H9 (cell line): ENCODE measurements at regions not wholly inside any gene's neighbourhood (a gene's known extent, or its start where the extent isn't known, plus 50 kb on each side); places are given as distances from the start of the nearest gene placed in this dataset.

Source experiments
- DNase-seq: peaks from one replicate; pipeline ENCODE4 v3.0.0-alpha.2; 2017
- H2AFZ ChIP-seq: one replicate; pipeline ENCODE4 v1.6.1; 2013; ENCODE audit warnings: mild to moderate bottlenecking, low read length, control low read depth, moderate library complexity
- H2AK5ac ChIP-seq: 2 replicates; pipeline ENCODE4 v1.6.1; 2013; ENCODE audit warnings: low read length, control low read depth, mixed read lengths; ENCODE audit not compliant: insufficient read length
- H2BK120ac ChIP-seq: one replicate; pipeline ENCODE4 v1.6.1; 2013; ENCODE audit warnings: low read depth, mild to moderate bottlenecking, low read length, control low read depth, inconsistent platforms; ENCODE audit not compliant: poor library complexity, severe bottlenecking
- H2BK12ac ChIP-seq: 2 replicates; pipeline ENCODE4 v1.6.1; 2013; ENCODE audit warnings: low read length, control low read depth, mixed read lengths, low read depth; ENCODE audit not compliant: insufficient read length
- H2BK15ac ChIP-seq: 2 replicates; pipeline ENCODE4 v1.6.1; 2013; ENCODE audit warnings: low read depth, low read length, control low read depth
- H2BK20ac ChIP-seq: one replicate; pipeline ENCODE4 v1.6.1; 2013; ENCODE audit warnings: low read depth, mild to moderate bottlenecking, low read length, control low read depth, inconsistent platforms; ENCODE audit not compliant: poor library complexity, severe bottlenecking
- H2BK5ac ChIP-seq: 2 replicates; pipeline ENCODE4 v1.6.1; 2013; ENCODE audit warnings: low read length, control low read depth, mixed read lengths; ENCODE audit not compliant: insufficient read length
- H3K14ac ChIP-seq: 2 replicates; pipeline ENCODE4 v1.6.1; 2013; ENCODE audit warnings: low read length, control low read depth; ENCODE audit not compliant: insufficient read depth
- H3K18ac ChIP-seq: 2 replicates; pipeline ENCODE4 v1.6.1; 2013; ENCODE audit warnings: low read depth, mild to moderate bottlenecking, mixed read lengths, low read length, control low read depth; ENCODE audit not compliant: insufficient read length
- H3K23ac ChIP-seq: 2 replicates; pipeline ENCODE4 v1.6.1; 2013; ENCODE audit warnings: low read length, control low read depth, mixed read lengths, low read depth; ENCODE audit not compliant: insufficient read length
- H3K23me2 ChIP-seq: 2 replicates; pipeline ENCODE4 v1.6.1; 2013; ENCODE audit warnings: low read depth, mild to moderate bottlenecking, mixed read lengths, low read length, control low read depth; ENCODE audit not compliant: insufficient read length, poor library complexity, severe bottlenecking
- H3K27ac ChIP-seq: 2 replicates; pipeline ENCODE4 v1.5.1; 2013; ENCODE audit warnings: low read length, control low read depth, mixed read lengths, low read depth; ENCODE audit not compliant: insufficient read length
- H3K27me3 ChIP-seq: 2 replicates; pipeline ENCODE4 v1.6.1; 2013; ENCODE audit warnings: low read length, control low read depth, inconsistent platforms; ENCODE audit not compliant: insufficient read depth
- H3K4ac ChIP-seq: 2 replicates; pipeline ENCODE4 v1.6.1; 2013; ENCODE audit warnings: low read depth, mild to moderate bottlenecking, control low read depth, inconsistent platforms, low read length, moderate library complexity
- H3K4me1 ChIP-seq: 2 replicates; pipeline ENCODE4 v1.6.1; 2013; ENCODE audit warnings: low read length, control low read depth, inconsistent platforms; ENCODE audit not compliant: insufficient read depth
- H3K4me2 ChIP-seq: 2 replicates; pipeline ENCODE4 v1.6.1; 2013; ENCODE audit warnings: low read length, control low read depth, mixed read lengths; ENCODE audit not compliant: insufficient read length, insufficient read depth
- H3K56ac ChIP-seq: 2 replicates; pipeline ENCODE4 v1.6.1; 2013; ENCODE audit warnings: low read depth, mild to moderate bottlenecking, mixed read lengths, low read length, control low read depth; ENCODE audit not compliant: insufficient read length
- H3K79me1 ChIP-seq: 2 replicates; pipeline ENCODE4 v1.6.1; 2013; ENCODE audit warnings: low read depth, mild to moderate bottlenecking, moderate library complexity, low read length, control low read depth, inconsistent platforms; ENCODE audit not compliant: insufficient read depth, poor library complexity, severe bottlenecking
- H3K79me2 ChIP-seq: 2 replicates; pipeline ENCODE4 v1.6.1; 2013; ENCODE audit warnings: low read length, control low read depth, inconsistent platforms; ENCODE audit not compliant: insufficient read depth
- H3K9ac ChIP-seq: 2 replicates; pipeline ENCODE4 v1.6.1; 2013; ENCODE audit warnings: low read length, control low read depth, mixed read lengths; ENCODE audit not compliant: insufficient read length; ENCODE audit errors: extremely low read depth
- H3K9me3 ChIP-seq: one replicate; pipeline ENCODE4 v1.6.1; 2013; ENCODE audit warnings: low read depth, low read length, inconsistent platforms; ENCODE audit not compliant: control insufficient read depth
- H3T11ph ChIP-seq: one replicate; pipeline ENCODE4 v1.6.1; 2013; ENCODE audit warnings: mild to moderate bottlenecking, low read length, control low read depth, inconsistent platforms
- H4K20me1 ChIP-seq: one replicate; pipeline ENCODE4 v1.6.1; 2013; ENCODE audit not compliant: control insufficient read depth, insufficient read length, insufficient read depth
- H4K5ac ChIP-seq: 2 replicates; pipeline ENCODE4 v1.6.1; 2013; ENCODE audit warnings: low read depth, mild to moderate bottlenecking, mixed read lengths, low read length, control low read depth; ENCODE audit not compliant: insufficient read length
- H4K8ac ChIP-seq: replicated peaks from 2 replicates; pipeline ENCODE4 v1.6.1; 2013; ENCODE audit warnings: low read length, control low read depth, mixed read lengths, low read depth; ENCODE audit not compliant: insufficient read length
- H4K91ac ChIP-seq: 2 replicates; pipeline ENCODE4 v1.6.1; 2013; ENCODE audit warnings: low read depth, mild to moderate bottlenecking, moderate library complexity, mixed read lengths, low read length, control low read depth; ENCODE audit not compliant: insufficient read length
- H3K27ac Mint-ChIP-seq, 3 experiments: 2 replicates in 2 of 3; 3 replicates in 1 of 3; pipeline ENCODE4 v1.8.0; 2020 to 2021; ENCODE audit warnings: mixed read lengths in 3 of 3, mild to moderate bottlenecking in 1 of 3, moderate library complexity in 1 of 3
- H3K27me3 Mint-ChIP-seq: 2 replicates; pipeline ENCODE4 v1.8.0; 2021; ENCODE audit warnings: low read depth, mild to moderate bottlenecking, moderate library complexity, mixed read lengths
- H3K36me3 Mint-ChIP-seq, 3 experiments: 2 replicates in 2 of 3; 3 replicates in 1 of 3; pipeline ENCODE4 v1.8.0; 2020 to 2021; ENCODE audit warnings: low read depth in 3 of 3, mixed read lengths in 3 of 3; ENCODE audit not compliant: insufficient read depth in 1 of 3
- H3K4me1 Mint-ChIP-seq, 2 experiments: 2 replicates each; pipeline ENCODE4 v1.8.0; 2020; ENCODE audit warnings: mixed read lengths in 2 of 2
- H3K4me3 Mint-ChIP-seq, 2 experiments: 2 replicates in 1 of 2; 3 replicates in 1 of 2; pipeline ENCODE4 v1.8.0; 2020 to 2021; ENCODE audit warnings: mild to moderate bottlenecking in 2 of 2, mixed read lengths in 2 of 2, moderate library complexity in 1 of 2
- H3K9me3 Mint-ChIP-seq, 2 experiments: 2 replicates in 1 of 2; 3 replicates in 1 of 2; pipeline ENCODE4 v1.8.0; 2020; ENCODE audit warnings: mild to moderate bottlenecking in 2 of 2, mixed read lengths in 2 of 2, moderate library complexity in 1 of 2
- WGBS: extraction: QIAGEN DNeasy Blood & Tissue Kit; methylation state at CpG from one replicate; pipeline ENCODE4 v1.1.7; 2013; ENCODE audit warnings: missing lambda C conversion rate, low lambda C conversion rate, mixed read lengths; ENCODE audit not compliant: insufficient read length; ENCODE audit errors: extremely low coverage; 5-methylcytosine and 5-hydroxymethylcytosine counted together
- TF ChIP-seq, protein P1 (sequence below): fragments of 200-600 bp; sonication (generic); conservative IDR thresholded peaks from 3 replicates; pipeline ENCODE4 v1.8.0; 2021; ENCODE audit warnings: antibody characterized with exemption, mild to moderate bottlenecking

GRCh38 chr11:104361975-104362374, 198.0 kb upstream of the PDGFD start:
- Histone ChIP-seq H3K23me2 (no peaks in the 10 kb centered on the region), H3T11ph (no peak overlapping the region), H2BK20ac (no peak overlapping the region), H3K18ac (no peak overlapping the region), H2AK5ac (no peak overlapping the region), H2AFZ (no peak overlapping the region), H3K79me2 (no peaks in the 10 kb centered on the region), H3K4ac (no peak overlapping the region), H3K9me3 (no peaks in the 10 kb centered on the region), H2BK5ac (no peak overlapping the region), H4K91ac (no peak overlapping the region), H3K9ac (no peak overlapping the region), H4K8ac (no peak overlapping the region), H4K20me1 (no peaks in the 10 kb centered on the region), H2BK15ac (no peak overlapping the region), H3K4me2 (no peak overlapping the region), H3K14ac (no peak overlapping the region), H3K23ac (no peak overlapping the region), H3K27me3 (no peaks in the 10 kb centered on the region), H3K56ac (no peak overlapping the region), H4K5ac (no peak overlapping the region), H3K4me1 (no peaks in the 10 kb centered on the region), H3K79me1 (no peaks in the 10 kb centered on the region), H2BK12ac (no peak overlapping the region), H2BK120ac (no peak overlapping the region), H3K27ac (no peak overlapping the region)
- Mint-ChIP-seq H3K4me1 (peaks cover 3 to 5% of the 10 kb centered on the region in 2 experiments; a peak in 1 of 4 replicates), H3K27me3 (no peaks in the 10 kb centered on the region), H3K4me3 (no peak overlapping the region; a peak in 1 of 5 replicates), H3K9me3 (peaks cover 0 to 2% of the 10 kb centered on the region in 2 experiments; a peak in 2 of 5 replicates), H3K27ac (0 out of 7 replicates have a peak overlapping the region, but pooled peaks of 1 of the 3 experiments have one; percentile 24), H3K36me3 (no peaks in the 10 kb centered on the region)
- TF ChIP-seq, protein P1, sequence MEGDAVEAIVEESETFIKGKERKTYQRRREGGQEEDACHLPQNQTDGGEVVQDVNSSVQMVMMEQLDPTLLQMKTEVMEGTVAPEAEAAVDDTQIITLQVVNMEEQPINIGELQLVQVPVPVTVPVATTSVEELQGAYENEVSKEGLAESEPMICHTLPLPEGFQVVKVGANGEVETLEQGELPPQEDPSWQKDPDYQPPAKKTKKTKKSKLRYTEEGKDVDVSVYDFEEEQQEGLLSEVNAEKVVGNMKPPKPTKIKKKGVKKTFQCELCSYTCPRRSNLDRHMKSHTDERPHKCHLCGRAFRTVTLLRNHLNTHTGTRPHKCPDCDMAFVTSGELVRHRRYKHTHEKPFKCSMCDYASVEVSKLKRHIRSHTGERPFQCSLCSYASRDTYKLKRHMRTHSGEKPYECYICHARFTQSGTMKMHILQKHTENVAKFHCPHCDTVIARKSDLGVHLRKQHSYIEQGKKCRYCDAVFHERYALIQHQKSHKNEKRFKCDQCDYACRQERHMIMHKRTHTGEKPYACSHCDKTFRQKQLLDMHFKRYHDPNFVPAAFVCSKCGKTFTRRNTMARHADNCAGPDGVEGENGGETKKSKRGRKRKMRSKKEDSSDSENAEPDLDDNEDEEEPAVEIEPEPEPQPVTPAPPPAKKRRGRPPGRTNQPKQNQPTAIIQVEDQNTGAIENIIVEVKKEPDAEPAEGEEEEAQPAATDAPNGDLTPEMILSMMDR: no peak
- DNase-seq: no peak
- WGBS: no CpG with 5 or more reads among the region's 1 CpG
